ENCODE measurements at regions not wholly inside any gene's neighbourhood (a gene's known extent, or its start where the extent isn't known, plus 50 kb on each side); places are given as distances from the start of the nearest gene placed in this dataset.

- TF ChIP-seq CTCF (IDR thresholded peaks at IDR 0.05) = no peak
- no peak for TF ChIP-seq POLR2AphosphoS5 (IDR thresholded peaks at IDR 0.05)
- TF ChIP-seq POLR2A (IDR thresholded peaks at IDR 0.05; ENCODE audit: low read depth) = no peak
Measured at GRCh38 chr13:31042049-31042448, 109.6 kb downstream of the TEX26 start.

Data from esophagus muscularis mucosa (tissue), 3 donors.